GM19463 (cell line): ENCODE measurements at regions not wholly inside any gene's neighbourhood (a gene's known extent, or its start where the extent isn't known, plus 50 kb on each side); places are given as distances from the start of the nearest gene placed in this dataset.
"Not testable (repeated sequence)": the region's sequence is repeated elsewhere in the genome, so short reads cannot be mapped to it uniquely, and the experiment has no call there.

Experiments
- ATAC-seq: cut with Tn5 transposase; IDR thresholded peaks from one replicate; pipeline ENCODE4 v1.9.1; 2021; ENCODE audit warnings: mild to moderate bottlenecking, moderate library complexity; ENCODE audit not compliant: unreplicated experiment

DNA sequence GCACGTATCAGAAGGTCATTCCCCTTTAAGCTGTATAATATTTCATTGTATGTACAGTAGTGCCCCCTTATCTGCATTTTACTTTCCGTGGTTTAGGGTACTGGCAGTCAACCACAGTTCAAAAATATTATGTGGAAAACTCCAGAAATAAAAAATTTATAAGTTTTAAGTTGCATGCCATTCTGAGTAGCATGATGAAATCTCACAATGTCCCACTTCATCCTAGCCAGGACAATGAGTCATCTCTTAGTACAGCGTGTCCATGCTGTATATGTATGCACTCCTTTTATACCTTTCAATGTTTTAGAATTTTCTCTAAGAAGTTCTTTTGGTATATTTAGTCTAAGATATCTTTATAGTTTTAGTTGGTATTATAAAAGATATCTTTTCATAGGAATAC, 115.0 kb upstream of the HAND1 start:
- ATAC-seq = no peak

DNA sequence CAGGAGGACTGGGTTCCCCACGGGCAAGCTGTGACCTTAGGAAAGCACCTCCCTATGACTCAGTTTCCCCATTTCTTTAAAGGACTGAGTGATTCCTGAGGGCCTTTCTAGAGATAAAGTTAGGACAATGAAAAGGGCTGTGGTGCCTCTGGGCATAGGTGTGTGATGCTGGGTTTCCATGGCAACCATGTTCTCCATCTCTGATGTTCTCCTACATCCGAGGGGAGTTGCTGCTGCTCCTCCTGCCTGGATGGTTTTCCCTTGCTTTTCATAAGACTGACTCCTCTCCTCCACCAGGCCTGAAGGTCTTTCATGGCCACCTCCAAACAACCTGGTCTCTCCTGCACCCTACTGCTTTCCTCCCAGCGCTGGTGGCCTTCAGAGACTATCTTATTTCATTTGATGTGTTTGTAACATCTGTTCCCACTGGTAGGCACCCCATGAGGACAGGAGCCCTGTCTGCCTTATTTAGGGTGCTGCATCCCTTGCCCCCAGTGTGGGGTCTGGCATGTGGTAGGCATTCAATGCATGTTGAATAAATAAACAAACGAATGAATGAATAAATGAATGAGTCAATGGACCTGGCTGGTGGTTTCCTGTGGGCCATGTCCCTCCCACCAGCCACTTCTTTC, 112.2 kb upstream of the HAND1 start:
- ATAC-seq = no peak

DNA sequence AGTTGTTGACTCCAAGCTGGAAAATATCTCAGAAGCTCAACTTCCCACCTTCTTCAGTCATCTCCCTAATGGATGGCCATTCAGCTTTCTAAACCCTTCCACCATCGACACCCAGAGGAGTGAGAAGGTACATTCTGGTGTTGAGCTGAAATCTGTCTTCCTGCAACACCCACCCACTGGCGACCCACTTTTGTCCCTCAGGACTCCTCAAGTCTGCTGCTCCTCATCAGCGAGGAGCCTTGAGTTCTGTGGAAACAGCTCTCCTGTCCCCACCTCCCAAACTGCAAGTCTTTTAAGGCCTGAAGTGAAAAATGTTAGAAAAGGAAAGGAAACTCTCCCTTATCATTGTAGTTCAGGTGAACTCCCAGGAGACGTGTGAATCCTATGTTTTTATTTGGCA, 111.5 kb upstream of the HAND1 start:
- ATAC-seq = no peak

DNA sequence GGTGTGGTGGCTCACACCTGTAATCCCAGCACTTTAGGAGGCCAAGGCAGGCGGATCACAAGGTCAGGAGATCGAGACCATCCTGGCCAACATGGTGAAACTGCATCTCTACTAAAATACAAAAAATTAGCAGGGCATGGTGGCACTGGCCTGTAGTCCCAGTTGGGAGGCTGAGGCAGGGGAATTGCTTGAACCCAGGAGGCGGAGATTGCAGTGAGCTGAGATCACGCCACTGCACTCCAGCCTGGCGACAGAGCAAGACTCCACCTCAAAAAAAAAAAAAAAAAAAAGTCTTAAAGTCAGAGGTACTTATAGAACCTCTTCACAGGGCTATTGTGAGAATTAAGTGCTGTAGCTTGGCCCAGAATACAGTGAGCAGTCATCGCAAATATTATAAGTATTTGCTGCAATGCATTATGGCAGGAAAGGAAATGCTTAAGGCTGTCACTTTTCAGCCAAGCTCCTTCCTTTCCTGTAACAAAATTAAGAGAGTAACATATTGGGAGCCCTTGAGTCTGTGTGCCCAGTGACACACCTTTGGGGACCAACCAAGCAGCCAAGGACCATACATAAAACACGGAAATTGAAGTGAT, 110.9 kb upstream of the HAND1 start:
- ATAC-seq = not testable (repeated sequence)

DNA sequence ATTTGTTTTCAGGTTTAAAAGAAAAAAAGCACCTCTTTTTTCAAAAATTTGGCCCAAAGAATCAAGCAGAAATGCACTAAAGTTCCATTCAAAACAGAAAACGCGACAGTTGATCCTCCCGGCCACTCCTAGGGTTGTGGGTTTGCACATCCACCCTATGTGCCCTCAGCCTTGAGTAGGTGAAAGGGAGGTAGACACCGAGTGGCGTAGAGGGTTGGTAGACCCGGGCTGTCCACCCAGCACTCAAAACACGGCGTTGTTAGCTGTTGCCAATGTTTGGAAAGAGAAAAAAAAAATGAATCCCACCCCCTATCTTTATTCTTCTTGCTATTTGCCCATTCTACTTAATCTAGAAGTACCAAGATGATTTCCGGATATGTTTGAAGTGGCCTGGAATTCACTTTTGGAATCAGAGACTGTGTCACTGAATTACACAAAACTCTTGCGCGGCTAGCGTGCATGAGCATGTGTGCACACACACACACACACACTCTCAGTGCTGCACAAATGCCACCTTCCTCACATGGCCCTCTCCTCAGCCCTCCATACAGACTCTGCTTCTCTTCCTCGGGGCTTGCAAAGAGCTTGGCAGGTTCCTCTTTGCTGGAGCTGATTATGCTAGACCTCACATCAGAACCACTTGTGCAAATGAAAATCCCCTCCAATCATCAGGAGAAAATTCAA, 110.2 kb upstream of the HAND1 start:
- no peak for ATAC-seq

DNA sequence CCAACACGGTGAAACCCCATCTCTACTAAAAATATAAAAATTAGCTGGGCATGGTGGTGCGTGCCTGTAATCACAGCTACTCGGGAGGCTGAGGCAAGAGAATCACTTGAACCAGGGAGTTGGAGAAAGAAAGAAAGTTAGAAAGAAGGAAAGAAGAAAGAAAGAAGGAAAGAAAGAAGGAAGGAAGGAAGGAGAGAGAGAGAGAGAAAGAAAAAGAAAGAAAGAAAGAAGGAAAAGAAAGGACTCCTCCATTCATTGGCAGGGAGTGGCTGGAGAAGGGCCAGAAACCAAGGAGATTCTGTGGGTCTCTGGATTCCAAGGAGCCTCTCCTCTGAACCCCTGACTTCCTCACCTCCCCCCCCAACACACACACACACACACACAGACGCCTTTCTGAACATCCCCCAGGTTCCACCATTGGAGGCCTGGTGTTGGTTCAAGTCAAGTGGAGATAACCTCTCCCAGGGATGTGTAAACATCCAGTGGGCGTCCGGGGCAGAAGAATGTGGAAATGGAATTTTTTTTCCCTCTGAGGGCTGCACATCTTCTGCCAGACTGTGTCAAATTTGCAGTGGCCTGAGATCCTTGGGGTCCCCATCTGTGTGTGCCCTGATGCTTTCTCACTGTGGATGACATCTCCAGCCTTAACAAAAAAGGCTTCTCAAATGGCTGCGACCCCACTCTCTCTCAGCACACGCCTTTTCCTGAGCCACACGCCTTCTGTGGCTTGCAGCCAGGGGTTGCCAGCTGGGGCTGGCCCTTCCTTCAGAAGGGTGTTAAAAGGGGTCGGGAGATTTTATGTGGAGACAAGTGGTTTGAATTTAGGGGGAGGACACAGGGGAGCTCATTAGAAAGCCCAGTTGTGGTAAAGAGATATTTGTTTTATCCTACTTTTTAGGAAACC, 109.3 kb upstream of the HAND1 start:
- no peak for ATAC-seq

DNA sequence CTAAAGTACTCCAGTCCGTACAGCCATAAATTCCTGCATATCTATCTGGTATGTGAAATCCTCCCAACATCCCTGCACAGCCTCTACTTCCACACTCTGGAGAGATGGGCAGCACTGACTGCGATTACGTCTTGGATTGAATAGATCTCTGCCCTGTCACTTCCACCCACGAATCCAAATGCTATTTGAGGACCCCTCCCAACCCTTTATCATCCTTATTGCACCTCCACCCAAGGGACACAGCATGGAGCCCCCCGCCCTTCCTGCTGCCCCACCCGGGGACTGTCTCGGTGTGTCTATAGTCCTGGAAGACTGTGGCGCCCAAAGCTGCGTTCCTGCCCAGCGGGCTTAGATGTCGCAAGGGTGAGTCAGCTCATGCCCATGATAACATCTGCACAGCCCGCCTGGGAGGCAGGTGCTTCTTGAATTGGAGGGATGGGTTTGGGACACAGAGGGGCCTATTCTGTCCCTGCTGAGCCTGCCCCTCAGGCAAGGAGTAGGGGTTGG, 105.7 kb upstream of the HAND1 start:
- ATAC-seq = no peak

DNA sequence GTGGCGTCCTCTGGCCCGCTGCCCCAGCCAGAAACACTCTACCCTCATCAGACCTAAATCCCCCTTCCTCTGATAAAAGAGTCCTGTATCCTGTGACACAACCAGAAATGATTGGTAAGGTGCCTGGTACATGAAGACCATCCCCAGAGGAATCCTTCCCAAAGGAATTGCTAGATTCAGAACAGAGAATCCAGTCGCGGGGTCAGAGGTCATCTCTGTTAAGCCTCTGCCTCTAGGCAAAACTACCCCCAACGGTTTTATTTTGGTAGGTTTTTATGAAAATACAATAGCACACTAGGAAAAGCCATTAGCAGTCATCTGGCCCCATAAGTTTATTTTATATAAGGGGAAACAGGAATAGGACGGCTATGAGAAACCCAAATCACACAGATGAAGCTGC, 102.4 kb upstream of the HAND1 start:
- ATAC-seq = no peak

DNA sequence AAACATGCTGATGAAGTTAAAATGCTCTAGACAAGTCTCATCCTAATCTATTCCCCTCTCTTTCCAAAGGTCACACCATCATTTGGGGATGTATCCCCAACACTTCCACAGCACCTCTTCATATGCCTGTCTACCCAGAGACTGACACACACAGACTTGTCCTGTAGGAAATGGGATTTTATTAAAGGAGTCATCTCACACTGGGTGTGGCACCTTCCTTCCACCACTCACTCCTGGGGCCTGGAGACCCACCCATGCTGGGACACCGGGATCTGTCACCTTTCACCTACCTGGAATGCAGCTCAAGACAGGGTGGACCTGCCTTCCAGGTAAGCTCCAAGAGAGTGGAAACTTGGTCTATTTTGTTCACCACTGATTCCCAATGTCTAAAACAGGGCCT, 99.4 kb upstream of the HAND1 start:
- ATAC-seq = no peak

DNA sequence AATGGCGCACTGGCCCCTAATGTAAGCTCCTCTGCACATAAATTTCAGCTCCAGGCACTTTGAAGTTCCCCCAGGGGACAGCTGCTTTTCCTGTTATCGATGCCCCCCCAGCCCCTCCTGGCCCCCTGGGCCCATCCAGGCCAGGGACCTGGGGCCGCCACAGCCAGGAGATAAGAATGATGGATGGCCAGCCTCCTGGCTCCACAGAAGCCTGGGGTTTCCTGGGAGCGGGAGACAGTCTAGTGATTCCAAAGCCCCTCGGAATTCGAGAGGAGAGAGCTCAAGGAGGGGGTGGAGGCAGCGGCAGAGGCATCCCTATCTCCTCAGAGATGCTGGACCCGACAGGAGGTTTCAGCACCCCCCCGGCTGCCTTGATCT, 98.4 kb upstream of the HAND1 start:
- ATAC-seq = no peak

DNA sequence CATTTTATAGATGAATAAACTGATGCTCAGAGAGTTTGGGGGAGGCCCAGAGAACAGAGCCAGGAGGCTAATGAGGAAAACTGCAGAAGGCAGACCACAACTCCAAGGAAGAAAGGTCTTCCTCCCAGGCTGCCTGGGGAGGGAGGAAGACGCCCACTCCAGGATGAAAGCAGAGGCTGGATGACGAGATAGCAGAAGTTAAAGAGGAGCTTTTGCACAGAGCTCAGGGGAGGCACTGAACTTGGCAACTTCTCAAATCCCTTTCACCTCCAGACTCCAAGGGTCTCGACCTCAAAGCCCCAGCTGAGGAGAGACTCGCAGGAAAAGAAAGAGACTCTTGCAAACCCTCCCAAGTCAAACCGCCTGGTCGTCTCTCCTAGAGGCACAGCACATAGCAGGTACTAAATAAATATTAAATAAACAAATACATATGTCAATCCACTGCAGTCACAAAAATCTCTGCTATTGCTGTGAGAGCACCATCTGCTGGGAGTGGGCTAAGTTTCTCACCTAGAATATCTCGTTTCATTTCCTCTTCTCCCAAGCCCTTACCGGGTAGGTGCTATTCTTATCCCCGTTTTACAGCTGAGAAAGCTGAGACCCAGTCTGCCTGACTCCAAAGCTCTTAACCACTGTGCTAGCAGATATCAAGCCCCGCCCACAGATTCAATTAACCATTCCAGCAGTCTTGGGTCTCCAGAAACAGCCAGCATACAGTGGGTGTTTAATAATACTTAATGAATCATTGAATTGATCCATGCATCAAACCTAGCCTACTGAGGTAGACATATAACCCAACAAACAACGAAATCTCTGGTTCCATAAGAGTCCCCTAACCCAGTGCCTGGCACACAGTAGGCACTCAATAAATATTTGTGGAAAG, 97.8 kb upstream of the HAND1 start:
- peak; percentile 95 for ATAC-seq

DNA sequence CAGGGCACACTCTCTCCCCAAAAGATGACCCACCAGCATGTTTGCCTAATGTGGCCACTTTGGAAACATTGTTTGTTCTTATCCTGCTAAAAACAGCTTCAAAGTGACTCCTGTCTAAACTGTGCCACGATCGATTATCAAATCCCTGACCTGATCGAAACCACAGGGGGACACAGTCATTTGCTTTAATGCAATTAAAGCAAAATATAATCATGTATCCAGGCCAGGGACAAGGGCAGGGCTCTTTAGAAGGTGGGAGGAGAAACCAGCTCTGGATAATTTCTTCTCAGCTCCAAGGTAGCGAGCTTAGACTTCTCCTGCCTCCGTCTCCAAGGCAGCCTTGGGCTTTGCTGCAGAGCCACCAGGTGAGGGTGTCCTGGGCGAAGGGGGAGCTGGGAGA, 95.0 kb upstream of the HAND1 start:
- ATAC-seq = no peak

DNA sequence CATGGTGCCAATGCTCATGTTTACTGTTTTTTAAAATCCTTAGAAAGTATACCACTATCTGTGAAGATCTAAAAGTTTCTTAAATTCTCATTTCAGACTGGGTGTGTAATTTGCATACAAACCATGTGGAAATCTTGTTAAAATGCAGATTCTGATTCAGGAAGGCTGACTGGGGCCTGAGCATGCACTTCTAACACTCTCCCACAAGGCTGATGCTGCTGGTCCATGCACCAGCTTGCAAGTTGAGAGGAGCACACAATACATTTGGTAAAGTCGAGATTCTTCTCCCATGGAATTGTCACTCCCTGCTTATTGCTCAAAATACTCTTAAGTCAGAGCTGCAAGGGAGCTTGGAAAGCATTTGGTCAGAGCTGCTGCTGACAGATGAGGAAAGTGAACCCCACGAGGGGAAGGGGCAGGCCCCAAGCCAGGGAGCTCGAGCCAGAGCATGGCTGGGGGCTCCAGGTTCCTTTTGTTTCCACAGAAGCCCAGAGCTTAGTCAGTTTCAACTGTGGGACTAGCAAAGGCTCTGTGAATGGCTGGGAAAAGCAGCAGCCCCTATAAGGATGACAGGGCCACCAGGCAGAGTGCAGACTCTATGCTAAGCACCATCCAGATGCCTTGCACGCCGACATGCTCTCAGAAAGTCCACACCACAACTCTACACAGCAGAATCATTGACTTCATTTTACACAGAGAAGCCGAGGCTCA, 93.5 kb upstream of the HAND1 start:
- ATAC-seq = no peak

DNA sequence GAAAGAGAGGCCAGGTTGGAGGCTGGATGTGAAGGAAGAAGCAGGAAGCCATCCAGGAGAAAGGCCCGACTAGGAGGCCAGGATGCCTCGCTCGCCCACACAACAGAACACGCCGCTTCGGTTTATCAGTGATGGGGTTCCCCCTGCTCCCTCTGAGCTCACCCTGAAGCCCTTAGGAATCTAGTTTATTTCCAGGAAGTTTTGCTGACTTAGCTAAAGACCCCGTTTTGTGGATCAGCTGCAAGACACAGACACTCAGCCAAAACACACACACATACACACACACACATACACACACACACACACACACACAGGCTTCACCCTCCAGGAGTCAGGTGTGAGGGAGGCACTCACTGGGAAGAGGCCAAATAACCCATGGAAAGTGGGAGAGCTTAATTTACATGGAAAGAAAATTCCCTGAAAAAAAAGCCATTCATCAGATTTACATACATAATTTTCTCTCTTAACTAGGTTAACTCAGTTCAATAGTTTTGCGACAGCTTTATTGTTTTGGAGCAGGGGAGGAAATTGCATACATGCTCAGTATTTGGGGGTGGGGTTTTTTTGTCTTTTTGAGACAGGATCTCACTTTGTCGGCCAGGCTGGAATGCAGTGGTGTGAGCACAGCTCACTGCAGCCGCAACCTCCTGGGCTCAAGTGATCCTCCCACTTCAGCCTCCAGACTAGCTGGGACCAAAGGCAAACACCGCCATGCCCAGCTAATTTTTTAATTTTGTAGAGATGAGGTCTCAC, 92.7 kb upstream of the HAND1 start:
- ATAC-seq = no peak

DNA sequence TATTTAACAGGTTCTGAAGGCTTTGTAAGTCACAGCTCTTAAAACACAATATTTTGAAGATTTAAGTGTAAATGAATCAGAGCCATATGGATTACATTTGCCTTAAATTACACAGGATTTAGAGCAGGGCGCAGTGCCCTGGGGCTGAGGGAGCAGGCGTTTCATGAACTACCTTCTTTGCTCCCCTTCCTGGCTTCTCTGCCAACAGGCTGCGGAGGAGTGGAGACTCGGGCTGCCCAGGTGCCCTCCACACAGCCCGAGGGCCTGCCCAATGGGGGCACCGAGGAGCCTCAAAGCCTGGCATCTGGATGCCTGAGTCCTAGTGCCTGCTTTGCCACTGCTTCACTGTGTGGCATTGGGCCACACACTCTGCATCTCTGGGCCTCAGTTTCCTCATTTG, 90.6 kb upstream of the HAND1 start:
- ATAC-seq = no peak

DNA sequence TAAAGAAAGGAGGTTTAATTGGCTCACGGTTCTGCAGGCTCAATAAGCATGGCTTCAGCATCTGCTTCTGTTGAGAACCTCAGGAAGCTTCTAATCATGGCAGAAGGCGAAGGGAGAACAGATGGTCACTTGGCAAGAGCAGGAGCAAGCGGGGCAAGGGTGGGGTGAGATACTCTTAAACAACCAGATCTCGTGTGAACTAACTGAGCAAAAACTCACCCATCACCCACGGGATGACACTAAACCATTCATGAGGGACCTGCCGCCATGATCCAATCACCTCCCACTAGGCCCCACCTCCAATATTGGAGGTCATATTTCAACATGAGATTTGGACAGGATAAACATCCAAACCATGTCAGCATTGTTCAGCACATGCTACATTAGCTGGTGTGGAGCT, 89.1 kb upstream of the HAND1 start:
- ATAC-seq = no peak

DNA sequence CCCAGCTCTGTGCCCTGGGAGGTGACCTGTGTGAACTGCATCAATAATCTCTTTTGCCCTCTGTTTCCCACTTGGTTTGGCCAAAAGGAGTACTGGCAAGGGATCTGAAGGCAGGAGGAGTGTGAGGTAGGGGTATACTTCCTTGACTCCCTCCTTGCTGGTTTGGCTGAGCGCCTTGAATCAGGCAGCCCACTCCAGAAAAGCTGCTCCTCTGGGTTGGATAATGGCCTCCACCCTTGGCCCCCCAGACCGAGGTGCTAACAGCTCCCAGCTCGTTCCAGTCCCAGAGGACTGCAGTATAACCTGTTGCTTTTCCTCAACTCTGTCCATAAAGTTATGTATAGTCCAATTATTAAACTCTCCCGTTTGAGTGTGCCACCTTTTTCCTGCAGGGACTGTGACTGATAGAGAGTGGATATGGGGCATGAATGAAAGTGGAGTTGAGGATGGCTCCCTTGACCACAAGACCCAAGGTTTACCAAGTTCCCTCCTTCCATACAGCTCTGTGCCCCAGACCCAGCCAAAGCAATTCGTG, 88.2 kb upstream of the HAND1 start:
- ATAC-seq = no peak

DNA sequence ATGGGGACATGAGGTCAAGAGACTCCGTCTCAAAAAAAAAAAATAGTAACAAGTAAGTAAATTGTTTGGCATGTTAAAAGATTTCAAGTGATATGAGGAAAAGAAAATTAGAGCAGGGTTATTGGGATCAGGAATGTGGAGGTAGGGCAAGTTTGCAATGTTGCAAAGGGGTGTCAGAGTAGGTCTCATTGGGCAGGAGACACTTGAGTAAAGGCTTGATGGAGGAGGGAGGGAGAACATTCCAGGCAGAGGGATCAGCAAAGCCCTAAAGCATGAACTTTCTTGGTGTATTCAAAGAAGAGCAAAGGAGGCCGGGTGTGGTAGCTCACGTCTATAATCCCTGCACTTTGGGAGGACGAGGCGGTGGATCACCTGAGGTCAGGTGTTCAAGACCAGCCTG, 87.1 kb upstream of the HAND1 start:
- ATAC-seq = no peak
